ENCODE measurements at regions not wholly inside any gene's neighbourhood (a gene's known extent, or its start where the extent isn't known, plus 50 kb on each side); places are given as distances from the start of the nearest gene placed in this dataset.

GRCh38 chr3:193014902-193015301, 97.2 kb upstream of the MB21D2 start:
- Histone ChIP-seq H3K27ac (no peak overlapping the region), H3K4me3 (no peak overlapping the region), H3K36me3 (ENCODE audit: insufficient read depth in 1 of 2, low read depth in 1 of 2) (no peaks in the 10 kb centered on the region), H3K4me1 (no peaks in the 10 kb centered on the region), H3K27me3 (ENCODE audit: insufficient read depth in 3 of 3, low read length in 2 of 3) (no peaks in the 10 kb centered on the region), H3K9me3 (peaks cover 4% of the 10 kb centered on the region)
- no peak for TF ChIP-seq CTCF (IDR thresholded peaks at IDR 0.05)
- intact Hi-C loops (cut with DNase I), result no loop called here
- 35 to 42% (median 40%) methylated on average over 2 of the region's 2 CpGs for WGBS, 3 donors
- DNase-seq (no peak), ATAC-seq (peak in 2 of 4 donors; percentile 41 to 87)

DNA sequence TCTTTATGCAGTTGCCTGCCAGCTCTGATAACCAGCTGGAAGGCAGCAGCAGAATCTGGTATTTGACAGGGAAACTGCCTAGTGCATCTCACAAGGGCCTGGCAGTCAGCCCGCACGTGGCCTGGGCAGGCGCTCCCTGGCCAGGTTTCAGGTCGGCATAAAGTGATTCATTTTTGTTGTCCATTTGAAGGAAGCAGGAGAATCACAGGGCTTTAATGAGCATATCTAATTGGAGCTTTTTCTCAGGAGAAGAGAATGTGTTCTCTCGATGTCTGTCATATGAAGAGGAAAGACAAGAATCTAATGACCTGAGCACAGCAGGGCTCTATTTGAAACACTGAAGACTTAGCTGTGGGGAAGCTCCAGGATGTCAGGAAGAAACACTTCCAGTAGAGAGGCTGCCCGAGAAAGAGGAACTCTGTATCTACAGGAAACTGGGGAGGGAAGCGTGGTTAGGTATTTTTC, 98.8 kb upstream of the MB21D2 start:
- peaks cover 4% of the 10 kb centered on the region for H3K9me3 ChIP-seq
- no peak overlapping the region for H3K4me3 ChIP-seq
- intact Hi-C loops (cut with DNase I), result no loop called here
- TF ChIP-seq CTCF (IDR thresholded peaks at IDR 0.05), result no peak
- H3K4me1 ChIP-seq, result no peaks in the 10 kb centered on the region
- no peak overlapping the region for H3K27ac ChIP-seq
- DNase-seq, result peak in 1 of 2 donors; percentile 16
- H3K36me3 ChIP-seq (ENCODE audit: insufficient read depth in 1 of 2, low read depth in 1 of 2), result no peaks in the 10 kb centered on the region
- ATAC-seq, result no peak
- 32 to 44% (median 36%) methylated on average over 7 of the region's 7 CpGs for WGBS, 3 donors
- no peaks in the 10 kb centered on the region for H3K27me3 ChIP-seq (ENCODE audit: insufficient read depth in 3 of 3, low read length in 2 of 3)

- TF ChIP-seq CTCF (IDR thresholded peaks at IDR 0.05), result no peak
- Histone ChIP-seq H3K4me3 (no peak overlapping the region), H3K4me1 (no peaks in the 10 kb centered on the region), H3K27ac (no peak overlapping the region), H3K27me3 (ENCODE audit: insufficient read depth in 3 of 3, low read length in 2 of 3) (no peaks in the 10 kb centered on the region), H3K9me3 (no peaks in the 10 kb centered on the region), H3K36me3 (ENCODE audit: insufficient read depth in 1 of 2, low read depth in 1 of 2) (no peaks in the 10 kb centered on the region)
- DNase-seq (no peak), ATAC-seq (no peak)
- intact Hi-C loops (cut with DNase I), result no loop called here
- WGBS, 3 donors, result 90 to 91% (median 91%) methylated on average over 7 of the region's 7 CpGs
Observed at GRCh38 chr3:193021506-193022010, 103.9 kb upstream of the MB21D2 start.

DNA sequence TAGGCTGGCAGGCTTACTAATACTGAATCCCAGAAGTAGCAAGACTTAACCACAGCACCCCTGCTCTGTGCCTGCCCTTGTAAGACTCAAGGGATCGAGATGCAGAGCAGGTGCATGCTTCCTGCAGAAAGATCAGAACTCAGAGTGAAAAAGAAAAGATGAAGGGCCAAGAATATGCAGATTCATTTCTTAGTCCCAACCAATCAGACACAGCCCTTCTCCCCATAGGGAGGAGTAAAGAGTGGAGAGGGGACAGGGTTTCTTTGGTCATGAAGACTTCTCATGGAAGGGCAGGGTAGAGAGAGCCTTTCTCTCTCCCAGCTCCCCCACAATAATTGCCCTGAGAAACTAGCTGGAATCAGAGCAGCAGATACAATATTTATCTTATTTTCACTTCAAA, 105.6 kb upstream of the MB21D2 start:
- Histone ChIP-seq H3K4me1 (no peaks in the 10 kb centered on the region), H3K27ac (no peak overlapping the region), H3K27me3 (ENCODE audit: insufficient read depth in 3 of 3, low read length in 2 of 3) (no peaks in the 10 kb centered on the region), H3K9me3 (no peaks in the 10 kb centered on the region), H3K36me3 (ENCODE audit: insufficient read depth in 1 of 2, low read depth in 1 of 2) (no peaks in the 10 kb centered on the region), H3K4me3 (no peak overlapping the region)
- WGBS, 3 donors, result 89 to 100% (median 91%) methylated on average over 1 of the region's 1 CpG
- ATAC-seq, result no peak
- DNase-seq, result no peak
- no peak for TF ChIP-seq CTCF (IDR thresholded peaks at IDR 0.05)
- intact Hi-C loops (cut with DNase I), result no loop called here

GRCh38 chr3:193028258-193028657, 110.6 kb upstream of the MB21D2 start:
- no peak overlapping the region for H3K27ac ChIP-seq
- WGBS, 3 donors, result 75 to 83% (median 77%) methylated on average over 4 of the region's 4 CpGs
- H3K27me3 ChIP-seq (ENCODE audit: insufficient read depth in 3 of 3, low read length in 2 of 3), result no peaks in the 10 kb centered on the region
- DNase-seq (no peak), ATAC-seq (no peak)
- H3K36me3 ChIP-seq (ENCODE audit: insufficient read depth in 1 of 2, low read depth in 1 of 2), result no peaks in the 10 kb centered on the region
- intact Hi-C loops (cut with DNase I), result no loop called here
- no peak for TF ChIP-seq CTCF (IDR thresholded peaks at IDR 0.05)
- no peak overlapping the region for H3K4me3 ChIP-seq
- no peaks in the 10 kb centered on the region for H3K9me3 ChIP-seq
- H3K4me1 ChIP-seq, result no peaks in the 10 kb centered on the region

All from psoas muscle (tissue), 7 donors.